ENCODE measurements at regions not wholly inside any gene's neighbourhood (a gene's known extent, or its start where the extent isn't known, plus 50 kb on each side); places are given as distances from the start of the nearest gene placed in this dataset.

- TF ChIP-seq TERF1 (CRISPR knock-in tag; IDR thresholded peaks at IDR 0.05) = no peak
- no peak for TF ChIP-seq KDM4B (CRISPR knock-in tag; IDR thresholded peaks at IDR 0.05)
These were observed 171.8 kb upstream of the PACRGL start (continued) for GRCh38 chr4:20528508-20528907.

GRCh38 chr4:20529691-20530090, 170.6 kb upstream of the PACRGL start:
- intact Hi-C loops (cut with micrococcal nuclease; ENCODE audit: unreplicated experiment) = no loop called here
- no peak overlapping the region for H3K27ac ChIP-seq (ENCODE audit: extremely low read length, insufficient read depth, low read length)
- H3K4me3 ChIP-seq (replicated peaks in 1 of 3; ENCODE audit: insufficient read depth in 1 of 3, low read depth in 2 of 3, low read length in 3 of 3) = no peak overlapping the region
- H3K27me3 ChIP-seq (ENCODE audit: control insufficient read depth in 1 of 2, insufficient read depth in 2 of 2, low read length in 2 of 2) = no peaks in the 10 kb centered on the region
- FAIRE-seq = no peak
- CTCF ChIA-PET (ENCODE audit: low intra/inter-chr PET ratio, low total read pairs) = no interaction called here
- POLR2A ChIA-PET = no interaction called here
- H3K79me2 ChIP-seq (ENCODE audit: insufficient read depth, low read length) = no peaks in the 10 kb centered on the region
- H4K20me1 ChIP-seq (ENCODE audit: insufficient read depth, low read length) = no peaks in the 10 kb centered on the region
- no peak overlapping the region for H3K4me2 ChIP-seq (ENCODE audit: low read depth, low read length)
- DNase-seq (ENCODE audit: low spot score) = no peak
- in situ Hi-C loops (cut with HindIII; ENCODE audit: extremely low pct_ligation_motif_present, low pct_unique_long_range_greater_than_20kb) = no loop called here
- WGBS (ENCODE audit: low lambda C conversion rate) = 0% methylated on average over 1 of the region's 1 CpG
- BruUV-seq (replicated peaks) = no TSS peak
- H2AFZ ChIP-seq (ENCODE audit: low read length) = no peak overlapping the region
- no peaks in the 10 kb centered on the region for H3K9me3 ChIP-seq (ENCODE audit: low read length)
- no peaks in the 10 kb centered on the region for H3K4me1 ChIP-seq (ENCODE audit: insufficient read depth, low read length)
- H3K9ac ChIP-seq (ENCODE audit: insufficient read depth, low read depth, low read length) = no peak overlapping the region
- no peak for ATAC-seq
- no peaks in the 10 kb centered on the region for H3K36me3 ChIP-seq (replicated peaks in 1 of 2; ENCODE audit: control insufficient read depth in 1 of 2, insufficient read depth in 2 of 2, low read length in 2 of 2)
- TF ChIP-seq MBD4 (IDR thresholded peaks at IDR 0.05; ENCODE audit: borderline replicate concordance, low read length) = no peak
- no peak for TF ChIP-seq ZNF776 (CRISPR knock-in tag; IDR thresholded peaks at IDR 0.05)
- no peak for TF ChIP-seq CC2D1A (CRISPR knock-in tag; IDR thresholded peaks at IDR 0.05)
- TF ChIP-seq ZNF703 (CRISPR knock-in tag; IDR thresholded peaks at IDR 0.05; ENCODE audit: borderline replicate concordance) = no peak
- no peak for TF ChIP-seq SNAPC5 (CRISPR knock-in tag; IDR thresholded peaks at IDR 0.05; ENCODE audit: borderline replicate concordance)
- TF ChIP-seq CENPX (CRISPR knock-in tag; IDR thresholded peaks at IDR 0.05) = no peak
- no peak for TF ChIP-seq ZNF34 (CRISPR knock-in tag; IDR thresholded peaks at IDR 0.05; ENCODE audit: borderline replicate concordance)
- no peak for TF ChIP-seq CHD2 (IDR thresholded peaks at IDR 0.05; ENCODE audit: low read depth, low read length)
- no peak for TF ChIP-seq CEBPZ (IDR thresholded peaks at IDR 0.05; ENCODE audit: low read length)
- TF ChIP-seq IRX3 (CRISPR knock-in tag; IDR thresholded peaks at IDR 0.05; ENCODE audit: borderline replicate concordance, low read depth) = no peak
- no peak for TF ChIP-seq SRSF1 (optimal IDR thresholded peaks at IDR 0.05; ENCODE audit: low read depth, low read length)
- no peak for TF ChIP-seq ZBTB43 (CRISPR knock-in tag; conservative IDR thresholded peaks at IDR 0.05)
- no peak for TF ChIP-seq ZFP41 (CRISPR knock-in tag; IDR thresholded peaks at IDR 0.05; ENCODE audit: borderline replicate concordance)
- TF ChIP-seq PITX1 (CRISPR knock-in tag; IDR thresholded peaks at IDR 0.05) = no peak
- no peak for TF ChIP-seq ZSCAN5A (CRISPR knock-in tag; IDR thresholded peaks at IDR 0.05; ENCODE audit: borderline replicate concordance)
- no peak for TF ChIP-seq NCOA5 (CRISPR knock-in tag; IDR thresholded peaks at IDR 0.05)
